Esophagus squamous epithelium (tissue), 5 donors: ENCODE measurements at regions not wholly inside any gene's neighbourhood (a gene's known extent, or its start where the extent isn't known, plus 50 kb on each side); places are given as distances from the start of the nearest gene placed in this dataset.

Source experiments
- DNase-seq: peaks from one replicate; lab custom pipeline; 2025; lab: John Stamatoyannopoulos, UW
- H3K27ac ChIP-seq, 4 donors: fragments of 200-600 bp; sonication (generic); one replicate each; pipeline ENCODE4 v1.5.1; 2016 to 2019; ENCODE audit warnings: mild to moderate bottlenecking in 1 of 4
- H3K27me3 ChIP-seq, 4 donors: fragments of 200-600 bp; sonication (generic); 1 replicate in 3 of 4; 2 replicates in 1 of 4; pipeline versions ENCODE4 v1.5.1 to v1.6.0; 2017 to 2021; ENCODE audit warnings: antibody characterized with exemption in 1 of 4
- H3K36me3 ChIP-seq, 3 donors: fragments of 200-600 bp; sonication (generic); one replicate each; pipeline ENCODE4 v1.5.1; 2016 to 2019
- H3K4me1 ChIP-seq, 3 donors: fragments of 200-600 bp; sonication (generic); one replicate each; pipeline ENCODE4 v1.5.1; 2017 to 2019
- H3K4me3 ChIP-seq, 4 donors: fragments of 200-600 bp; sonication (generic); 1 replicate in 3 of 4; 2 replicates in 1 of 4; pipeline ENCODE4 v1.5.1; 2016 to 2019; ENCODE audit warnings: mild to moderate bottlenecking in 2 of 4, moderate library complexity in 1 of 4
- H3K9me3 ChIP-seq, 3 donors: fragments of 200-600 bp; sonication (generic); one replicate each; pipeline ENCODE4 v1.5.1; 2016 to 2019
- CTCF ChIP-seq, 6 experiments: fragments of 450-650 bp in 4 of 6; fragments of 200-600 bp in 2 of 6; sonication (generic) in 2 of 6; IDR thresholded peaks; one replicate each; pipeline ENCODE4 v1.5.1; 2016 to 2019; ENCODE audit warnings: antibody characterized with exemption in 6 of 6, mild to moderate bottlenecking in 4 of 6, moderate library complexity in 4 of 6
- POLR2A ChIP-seq, 4 donors: fragments of 450-650 bp; IDR thresholded peaks; one replicate each; pipeline ENCODE4 v1.6.1; 2017; ENCODE audit warnings: antibody characterized with exemption in 4 of 4, mild to moderate bottlenecking in 4 of 4, moderate library complexity in 3 of 4
- WGBS, 2 donors: methylation state at CpG; one replicate each; pipeline ENCODE4 v1.1.5; 2018; 5-methylcytosine and 5-hydroxymethylcytosine counted together
- intact Hi-C: fragments of 100-400 bp; cut with DNase I; formaldehyde crosslinking; loops from one replicate; pipeline ENCODE4 v1.15.0; 2022
- small RNA-seq, 4 donors: library from RNA; depleted of rRNA; stranded (forward); fragments of <200 nt; gene quantifications; one replicate each; pipeline ENCODE3, GENCODE V24; 2016
- donor health status: DM: yes; HTN: yes; CAD: no.

GRCh38 chr13:25044071-25044470, 51.9 kb upstream of the PABPC3 start:
- intact Hi-C loops = no loop called here
- 80 to 86% methylated on average over 6 of the region's 6 CpGs for WGBS, 2 donors
- DNase-seq = no peak
- no peaks in the 10 kb centered on the region for H3K9me3 ChIP-seq
- H3K27me3 ChIP-seq = peaks cover 0 to 97% (median 0%) of the 10 kb centered on the region in 4 donors
- no peak overlapping the region for H3K27ac ChIP-seq
- H3K36me3 ChIP-seq = no peaks in the 10 kb centered on the region
- no peak overlapping the region for H3K4me3 ChIP-seq
- peaks cover 3 to 10% (median 8%) of the 10 kb centered on the region in 3 donors for H3K4me1 ChIP-seq
- TF ChIP-seq CTCF (IDR thresholded peaks at IDR 0.05) (no peak), POLR2A (IDR thresholded peaks at IDR 0.05) (no peak)

Small RNA genes in the stretch of these regions (small RNA-seq; reads per million reads assigned to genes)
- 0 reads per million in 4 donors for gene AL590099.1
- gene LSP1P1 = 0 reads per million in 4 donors
